ENCODE measurements at regions not wholly inside any gene's neighbourhood (a gene's known extent, or its start where the extent isn't known, plus 50 kb on each side); places are given as distances from the start of the nearest gene placed in this dataset.

GRCh38 chr6:119483908-119484307, 134.3 kb upstream of the MAN1A1 start:
- Mint-ChIP-seq H3K27me3 (ENCODE audit: unreplicated experiment) (no peaks in the 10 kb centered on the region), H3K4me1 (ENCODE audit: unreplicated experiment) (peaks cover 6% of the 10 kb centered on the region), H3K27ac (ENCODE audit: unreplicated experiment) (no peak overlapping the region), H3K4me3 (ENCODE audit: unreplicated experiment) (no peak overlapping the region), H3K9me3 (ENCODE audit: unreplicated experiment) (no peaks in the 10 kb centered on the region), H3K36me3 (ENCODE audit: low read depth, unreplicated experiment) (no peaks in the 10 kb centered on the region)
- no peak for TF ChIP-seq CTCF (IDR thresholded peaks at IDR 0.05; ENCODE audit: unreplicated experiment)
- DNase-seq (ENCODE audit: low spot score): no peak

GRCh38 chr6:119482850-119483285, 133.3 kb upstream of the MAN1A1 start:
- no peak for DNase-seq (ENCODE audit: low spot score)
- no peak for TF ChIP-seq CTCF (IDR thresholded peaks at IDR 0.05; ENCODE audit: unreplicated experiment)
- Mint-ChIP-seq H3K4me3 (ENCODE audit: unreplicated experiment) (no peak overlapping the region), H3K27ac (ENCODE audit: unreplicated experiment) (no peak overlapping the region), H3K27me3 (ENCODE audit: unreplicated experiment) (no peaks in the 10 kb centered on the region), H3K36me3 (ENCODE audit: low read depth, unreplicated experiment) (no peaks in the 10 kb centered on the region), H3K9me3 (ENCODE audit: unreplicated experiment) (no peaks in the 10 kb centered on the region), H3K4me1 (ENCODE audit: unreplicated experiment) (peaks cover 6% of the 10 kb centered on the region)

GRCh38 chr6:119481976-119482375, 132.4 kb upstream of the MAN1A1 start:
- Mint-ChIP-seq H3K4me1 (ENCODE audit: unreplicated experiment) (peaks cover 6% of the 10 kb centered on the region), H3K36me3 (ENCODE audit: low read depth, unreplicated experiment) (no peaks in the 10 kb centered on the region), H3K4me3 (ENCODE audit: unreplicated experiment) (no peak overlapping the region), H3K27ac (ENCODE audit: unreplicated experiment) (no peak overlapping the region), H3K9me3 (ENCODE audit: unreplicated experiment) (no peaks in the 10 kb centered on the region), H3K27me3 (ENCODE audit: unreplicated experiment) (no peaks in the 10 kb centered on the region)
- DNase-seq (ENCODE audit: low spot score): no peak
- TF ChIP-seq CTCF (IDR thresholded peaks at IDR 0.05; ENCODE audit: unreplicated experiment): no peak

- DNase-seq (ENCODE audit: low spot score): no peak
- H3K27me3 Mint-ChIP-seq (ENCODE audit: unreplicated experiment): no peaks in the 10 kb centered on the region
- no peak for TF ChIP-seq CTCF (IDR thresholded peaks at IDR 0.05; ENCODE audit: unreplicated experiment)
- no peaks in the 10 kb centered on the region for H3K36me3 Mint-ChIP-seq (ENCODE audit: low read depth, unreplicated experiment)
- no peak overlapping the region for H3K4me3 Mint-ChIP-seq (ENCODE audit: unreplicated experiment)
- no peaks in the 10 kb centered on the region for H3K9me3 Mint-ChIP-seq (ENCODE audit: unreplicated experiment)
- H3K4me1 Mint-ChIP-seq (ENCODE audit: unreplicated experiment): peaks cover 13% of the 10 kb centered on the region
- H3K27ac Mint-ChIP-seq (ENCODE audit: unreplicated experiment): no peak overlapping the region
Measured at GRCh38 chr6:119480961-119481497, 131.5 kb upstream of the MAN1A1 start.

GRCh38 chr6:119479860-119480655, 130.5 kb upstream of the MAN1A1 start:
- Mint-ChIP-seq H3K4me3 (ENCODE audit: unreplicated experiment) (no peak overlapping the region), H3K27ac (ENCODE audit: unreplicated experiment) (no peak overlapping the region), H3K27me3 (ENCODE audit: unreplicated experiment) (peaks cover 2% of the 10 kb centered on the region), H3K4me1 (ENCODE audit: unreplicated experiment) (peaks cover 13% of the 10 kb centered on the region), H3K36me3 (ENCODE audit: low read depth, unreplicated experiment) (no peaks in the 10 kb centered on the region), H3K9me3 (ENCODE audit: unreplicated experiment) (no peaks in the 10 kb centered on the region)
- DNase-seq (ENCODE audit: low spot score): no peak
- TF ChIP-seq CTCF (IDR thresholded peaks at IDR 0.05; ENCODE audit: unreplicated experiment): no peak

All from endothelial cell (in vitro differentiated cells).